HCT116 (cell line): ENCODE measurements at regions not wholly inside any gene's neighbourhood (a gene's known extent, or its start where the extent isn't known, plus 50 kb on each side); places are given as distances from the start of the nearest gene placed in this dataset.

Experiments used
- ATF3 ChIP-seq: IDR thresholded peaks from 2 replicates; pipeline ENCODE4 v1.6.1; 2012
- REST ChIP-seq: IDR thresholded peaks from 2 replicates; pipeline ENCODE4 v1.6.1; 2012; ENCODE audit warnings: low read depth
- ZBTB33 ChIP-seq: IDR thresholded peaks from 2 replicates; pipeline ENCODE4 v1.6.1; 2011; ENCODE audit warnings: mild to moderate bottlenecking, low read length, moderate library complexity; ENCODE audit not compliant: insufficient replicate concordance; ENCODE audit errors: extremely low read depth

GRCh38 chr20:60473211-60473610 is 515.0 kb downstream of the CDH26 start:
- TF ChIP-seq REST (no peak), ATF3 (no peak), ZBTB33 (no peak)
